ENCODE measurements at regions not wholly inside any gene's neighbourhood (a gene's known extent, or its start where the extent isn't known, plus 50 kb on each side); places are given as distances from the start of the nearest gene placed in this dataset.

DNA sequence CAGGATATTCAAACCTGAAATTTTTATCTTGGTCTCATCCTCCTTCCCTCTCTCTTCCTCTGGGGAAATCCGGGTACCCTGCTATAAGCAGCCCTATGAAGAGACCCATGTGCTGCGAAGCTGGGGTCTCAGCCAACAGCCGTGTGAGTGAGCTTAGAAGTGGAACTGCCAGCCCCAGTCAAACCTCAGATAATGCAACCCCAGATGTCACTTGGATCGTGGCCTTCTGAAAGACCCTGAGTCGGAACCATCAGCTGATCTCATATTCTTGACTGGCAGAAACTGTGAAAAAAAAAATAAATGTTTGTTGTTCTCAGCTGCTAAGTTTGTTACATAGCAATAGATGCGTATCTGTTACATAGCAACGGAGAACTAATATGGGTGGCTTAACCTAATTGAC is 198.1 kb upstream of the NPY2R start:
- no peak for TF ChIP-seq POLR2A (IDR thresholded peaks at IDR 0.05)
- TF ChIP-seq, protein P1, sequence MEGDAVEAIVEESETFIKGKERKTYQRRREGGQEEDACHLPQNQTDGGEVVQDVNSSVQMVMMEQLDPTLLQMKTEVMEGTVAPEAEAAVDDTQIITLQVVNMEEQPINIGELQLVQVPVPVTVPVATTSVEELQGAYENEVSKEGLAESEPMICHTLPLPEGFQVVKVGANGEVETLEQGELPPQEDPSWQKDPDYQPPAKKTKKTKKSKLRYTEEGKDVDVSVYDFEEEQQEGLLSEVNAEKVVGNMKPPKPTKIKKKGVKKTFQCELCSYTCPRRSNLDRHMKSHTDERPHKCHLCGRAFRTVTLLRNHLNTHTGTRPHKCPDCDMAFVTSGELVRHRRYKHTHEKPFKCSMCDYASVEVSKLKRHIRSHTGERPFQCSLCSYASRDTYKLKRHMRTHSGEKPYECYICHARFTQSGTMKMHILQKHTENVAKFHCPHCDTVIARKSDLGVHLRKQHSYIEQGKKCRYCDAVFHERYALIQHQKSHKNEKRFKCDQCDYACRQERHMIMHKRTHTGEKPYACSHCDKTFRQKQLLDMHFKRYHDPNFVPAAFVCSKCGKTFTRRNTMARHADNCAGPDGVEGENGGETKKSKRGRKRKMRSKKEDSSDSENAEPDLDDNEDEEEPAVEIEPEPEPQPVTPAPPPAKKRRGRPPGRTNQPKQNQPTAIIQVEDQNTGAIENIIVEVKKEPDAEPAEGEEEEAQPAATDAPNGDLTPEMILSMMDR (IDR thresholded peaks at IDR 0.05) = no peak
